GM21619 (cell line): ENCODE measurements at regions not wholly inside any gene's neighbourhood (a gene's known extent, or its start where the extent isn't known, plus 50 kb on each side); places are given as distances from the start of the nearest gene placed in this dataset.
A peak's percentile ranks its signal among the peaks of the same experiment; 100 is the strongest.

Source experiments
- ATAC-seq: cut with Tn5 transposase; IDR thresholded peaks from one replicate; pipeline ENCODE4 v1.9.1; 2021; ENCODE audit not compliant: unreplicated experiment

DNA sequence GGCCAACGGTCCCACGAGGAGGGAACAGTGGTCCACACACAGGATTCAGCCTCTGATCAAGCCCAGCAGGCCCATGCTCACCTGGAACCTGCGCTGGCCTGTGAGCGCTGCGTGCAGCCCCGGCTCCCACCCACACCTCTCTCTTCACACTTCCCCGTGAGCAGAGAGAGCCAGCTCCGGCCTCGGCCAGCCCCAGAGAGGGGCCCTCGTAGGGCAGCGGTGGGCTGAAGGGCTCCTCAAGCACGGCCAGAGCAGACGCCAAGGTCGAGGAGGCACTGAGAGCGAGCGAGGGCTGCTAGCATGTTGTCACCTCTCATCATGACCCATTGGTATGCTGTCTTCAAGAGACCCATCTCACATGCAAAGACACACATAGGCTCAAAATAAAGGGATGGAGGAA lies 83.0 kb upstream of the FMR1 start:
- no peak for ATAC-seq

GRCh38 chrX:147832707-147833348 lies 78.9 kb upstream of the FMR1 start:
- peak; percentile 80 for ATAC-seq

GRCh38 chrX:147838465-147839131 lies 73.1 kb upstream of the FMR1 start:
- no peak for ATAC-seq

DNA sequence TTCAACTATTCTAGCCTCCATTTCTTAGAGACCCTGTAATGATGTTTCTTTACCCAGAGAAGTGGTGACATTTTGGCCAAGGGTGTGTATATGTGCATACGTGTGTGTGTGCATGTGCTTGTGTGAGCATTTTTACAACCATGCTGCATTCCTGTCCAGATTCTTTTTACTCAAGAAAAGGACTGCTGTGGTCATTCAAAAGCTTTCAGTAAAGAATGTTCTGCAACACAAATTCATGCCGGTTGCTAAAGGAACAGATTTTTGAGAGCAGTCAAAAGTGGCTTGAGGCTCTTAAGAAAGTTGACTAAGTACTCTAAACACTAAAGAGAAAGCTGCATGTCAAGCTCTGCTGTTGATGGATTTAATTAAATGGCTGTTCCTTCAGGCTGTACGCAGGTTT lies 65.0 kb upstream of the FMR1 start:
- ATAC-seq = no peak

DNA sequence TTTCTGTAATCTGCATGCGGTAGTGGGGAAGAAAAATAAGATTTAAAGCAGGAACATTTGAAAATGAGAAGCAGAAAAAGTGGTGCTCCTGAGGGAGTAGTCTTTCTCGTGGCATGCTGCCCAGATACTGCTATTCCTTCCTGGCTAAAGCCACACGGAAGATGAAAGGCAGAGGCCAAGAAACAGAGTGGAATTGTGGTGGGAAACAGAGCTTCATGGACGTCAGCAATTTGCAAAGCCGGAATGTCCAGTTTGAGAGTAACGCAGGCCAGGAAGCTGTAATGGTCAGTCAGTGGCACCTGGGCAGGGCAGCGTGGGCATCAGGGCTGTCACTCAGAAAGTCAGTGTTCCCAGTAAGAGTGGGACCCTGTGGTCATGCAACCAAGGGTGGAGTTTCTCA lies 63.7 kb upstream of the FMR1 start:
- ATAC-seq = no peak

- ATAC-seq = no peak
Measured at GRCh38 chrX:147848543-147849443, 62.9 kb upstream of the FMR1 start.

- peak; percentile 59 for ATAC-seq
Measured at GRCh38 chrX:147850875-147851274, 60.8 kb upstream of the FMR1 start.

- ATAC-seq = no peak
Measured at GRCh38 chrX:147853701-147854100, 58.0 kb upstream of the FMR1 start.

- no peak for ATAC-seq
Measured at GRCh38 chrX:147859666-147860065, 52.1 kb upstream of the FMR1 start.
